GM21723 (cell line): ENCODE measurements at regions not wholly inside any gene's neighbourhood (a gene's known extent, or its start where the extent isn't known, plus 50 kb on each side); places are given as distances from the start of the nearest gene placed in this dataset.
A peak's percentile ranks its signal among the peaks of the same experiment; 100 is the strongest.
"Not testable (repeated sequence)": the region's sequence is repeated elsewhere in the genome, so short reads cannot be mapped to it uniquely, and the experiment has no call there.

Source experiments
- ATAC-seq: cut with Tn5 transposase; IDR thresholded peaks from one replicate; pipeline ENCODE4 v1.9.1; 2021; ENCODE audit warnings: mild to moderate bottlenecking, moderate library complexity; ENCODE audit not compliant: unreplicated experiment

GRCh38 chr10:107544706-107545520, 380.4 kb upstream of the SORCS1 start:
- ATAC-seq = no peak

- ATAC-seq = no peak
These were observed 378.1 kb upstream of the SORCS1 start for GRCh38 chr10:107542607-107543006.

- no peak for ATAC-seq
These were observed 377.5 kb upstream of the SORCS1 start for GRCh38 chr10:107542016-107542415.

- no peak for ATAC-seq
These were observed 376.5 kb upstream of the SORCS1 start for GRCh38 chr10:107540981-107541380.

GRCh38 chr10:107529350-107529749, 364.8 kb upstream of the SORCS1 start:
- ATAC-seq = no peak

- no peak for ATAC-seq
These were observed 355.8 kb upstream of the SORCS1 start for GRCh38 chr10:107520348-107520747.

- no peak for ATAC-seq
These were observed 353.3 kb upstream of the SORCS1 start for GRCh38 chr10:107517811-107518210.

- ATAC-seq = no peak
These were observed 351.8 kb upstream of the SORCS1 start for GRCh38 chr10:107516349-107516748.

GRCh38 chr10:107504011-107504410, 339.5 kb upstream of the SORCS1 start:
- not testable (repeated sequence) for ATAC-seq

- no peak for ATAC-seq
These were observed 337.9 kb upstream of the SORCS1 start for GRCh38 chr10:107502229-107502985.

GRCh38 chr10:107498983-107499382, 334.5 kb upstream of the SORCS1 start:
- no peak for ATAC-seq

GRCh38 chr10:107497024-107497423, 332.5 kb upstream of the SORCS1 start:
- ATAC-seq = no peak

- no peak for ATAC-seq
These were observed 332.1 kb upstream of the SORCS1 start for GRCh38 chr10:107496594-107496993.

GRCh38 chr10:107492389-107492788, 327.9 kb upstream of the SORCS1 start:
- ATAC-seq = no peak

GRCh38 chr10:107490389-107490788, 325.9 kb upstream of the SORCS1 start:
- no peak for ATAC-seq

GRCh38 chr10:107487284-107487683, 322.8 kb upstream of the SORCS1 start:
- ATAC-seq = no peak

GRCh38 chr10:107485019-107485418, 320.5 kb upstream of the SORCS1 start:
- no peak for ATAC-seq

- no peak for ATAC-seq
These were observed 317.4 kb upstream of the SORCS1 start for GRCh38 chr10:107481881-107482280.

- no peak for ATAC-seq
These were observed 316.7 kb upstream of the SORCS1 start for GRCh38 chr10:107481224-107481623.

- no peak for ATAC-seq
These were observed 316.3 kb upstream of the SORCS1 start for GRCh38 chr10:107480781-107481180.

GRCh38 chr10:107477266-107477665, 312.8 kb upstream of the SORCS1 start:
- ATAC-seq = peak; percentile 64

GRCh38 chr10:107476408-107476807, 311.9 kb upstream of the SORCS1 start:
- no peak for ATAC-seq
